HG02759 (cell line): ENCODE measurements at regions not wholly inside any gene's neighbourhood (a gene's known extent, or its start where the extent isn't known, plus 50 kb on each side); places are given as distances from the start of the nearest gene placed in this dataset.

Experiments used
- ATAC-seq: cut with Tn5 transposase; IDR thresholded peaks from one replicate; pipeline ENCODE4 v1.9.1; 2021; ENCODE audit warnings: mild to moderate bottlenecking, moderate library complexity; ENCODE audit not compliant: unreplicated experiment

GRCh38 chr2:30367232-30368070 lies 79.6 kb upstream of the LCLAT1 start:
- ATAC-seq: no peak

- ATAC-seq: no peak
These were observed 78.8 kb upstream of the LCLAT1 start for GRCh38 chr2:30368258-30368657.

DNA sequence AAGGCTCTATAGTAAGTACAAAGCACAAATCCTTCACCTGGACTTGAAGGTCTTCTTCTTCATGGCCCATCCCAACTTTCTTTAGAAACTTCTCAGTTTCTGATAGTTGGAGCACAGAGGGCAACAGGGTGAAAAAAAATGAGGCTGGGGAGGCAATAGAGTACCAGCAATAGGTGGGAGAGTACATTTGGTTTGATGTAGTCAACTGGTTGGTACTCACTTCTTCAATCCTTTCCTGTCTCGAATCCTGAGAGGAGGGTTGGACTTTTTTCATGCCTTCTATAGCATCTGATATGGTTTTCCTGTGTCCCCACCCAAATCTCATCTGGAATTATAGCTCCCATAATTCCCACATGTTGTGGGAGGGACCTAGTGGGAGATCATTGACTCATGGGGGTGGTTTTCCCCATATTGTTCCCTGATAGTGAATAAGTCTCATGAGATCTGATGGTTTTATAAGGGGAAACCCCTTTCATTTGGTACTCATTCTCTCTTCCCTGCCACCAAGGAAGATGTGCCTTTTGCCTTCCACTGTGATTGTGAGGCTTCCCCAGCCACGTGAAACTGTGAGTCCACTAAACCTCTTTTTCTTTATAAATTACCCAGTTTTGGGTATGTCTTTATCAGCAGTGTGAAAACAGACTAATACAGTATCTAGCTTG lies 75.9 kb upstream of the LCLAT1 start:
- no peak for ATAC-seq

DNA sequence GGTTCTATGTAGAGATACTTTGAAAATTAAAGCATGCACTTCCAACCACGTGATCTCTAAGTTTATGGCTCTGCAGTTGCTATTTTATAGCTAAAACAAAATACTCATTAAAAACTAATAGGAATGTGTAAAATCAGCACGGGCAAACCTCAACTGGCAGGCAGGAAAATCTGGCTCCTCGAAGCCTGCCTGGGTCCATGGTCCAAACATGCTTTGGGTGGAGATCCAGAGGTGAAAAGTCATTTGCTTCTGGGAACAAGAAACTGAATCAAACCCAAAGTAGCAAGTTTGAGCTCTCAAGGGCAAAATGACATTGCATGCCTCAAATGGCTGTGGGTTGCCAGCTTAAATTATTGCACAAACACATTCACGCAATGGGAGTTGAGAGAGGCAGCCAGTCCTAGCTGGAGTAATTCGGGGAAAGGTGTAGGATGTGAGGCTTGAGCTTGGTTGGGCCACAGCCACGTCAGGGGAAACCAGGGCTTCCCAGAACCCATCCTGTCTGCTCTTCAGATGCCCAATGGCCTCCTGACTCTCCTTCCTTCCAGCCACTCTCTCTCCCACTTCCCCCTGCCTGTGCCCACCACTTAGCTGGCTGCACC lies 75.2 kb upstream of the LCLAT1 start:
- ATAC-seq: no peak

DNA sequence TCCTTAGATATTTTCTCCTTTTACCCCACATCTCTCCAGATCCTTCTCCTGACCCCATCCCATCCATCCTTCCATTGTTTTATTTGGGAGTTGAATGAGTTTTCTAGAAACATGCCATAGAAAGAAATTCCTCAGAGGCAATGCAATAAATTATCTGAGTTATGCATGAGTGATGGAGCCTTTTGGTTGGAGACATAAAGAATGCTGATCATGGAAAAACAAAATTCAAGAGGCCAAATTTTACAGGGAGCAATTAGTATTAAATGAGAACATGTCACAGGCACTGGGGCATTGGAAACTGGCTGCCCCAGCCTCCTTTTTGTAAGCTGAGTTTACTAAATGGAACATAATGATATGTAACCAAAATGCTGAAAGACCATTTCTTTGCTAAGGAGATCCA lies 74.2 kb upstream of the LCLAT1 start:
- ATAC-seq: no peak

DNA sequence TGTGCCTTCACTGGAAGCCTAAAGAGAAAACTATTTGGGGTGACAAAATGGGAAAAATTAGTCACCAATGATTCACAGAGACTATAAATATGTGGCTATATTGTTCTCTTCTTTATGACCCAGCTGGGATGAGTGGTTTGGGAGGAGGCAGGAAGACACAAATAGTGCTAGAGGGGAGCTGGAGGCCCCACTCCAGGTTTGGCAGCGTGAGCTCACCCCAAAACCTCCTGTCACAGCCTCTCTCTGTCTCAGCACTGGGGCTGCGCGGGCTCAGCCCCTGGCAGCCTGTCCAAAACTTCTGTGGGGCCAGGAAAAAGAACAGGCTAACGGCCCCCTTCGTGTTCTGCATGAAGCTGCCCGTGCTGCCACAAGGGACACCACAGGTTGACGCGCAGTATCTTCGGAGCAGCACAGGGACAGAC lies 73.2 kb upstream of the LCLAT1 start:
- ATAC-seq: no peak

DNA sequence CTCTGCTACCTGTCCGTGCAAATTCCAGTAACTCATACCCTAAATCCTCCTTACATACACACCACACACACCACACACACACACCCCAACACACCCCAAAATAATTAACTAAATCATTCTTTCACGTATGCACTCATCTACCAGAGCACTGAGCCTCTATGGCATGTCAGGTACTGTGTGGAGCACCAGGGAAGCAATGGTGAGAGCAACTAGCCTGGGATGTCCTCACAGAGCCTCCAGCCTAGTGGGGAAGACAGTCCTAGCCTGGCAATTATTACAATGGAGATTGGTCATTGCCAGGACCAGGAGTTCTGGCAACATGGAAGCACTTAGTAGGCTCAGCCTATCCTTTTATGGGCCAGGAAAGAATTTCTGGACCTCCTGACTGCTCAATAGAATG lies 72.7 kb upstream of the LCLAT1 start:
- ATAC-seq: no peak

GRCh38 chr2:30375915-30376314 lies 71.1 kb upstream of the LCLAT1 start:
- no peak for ATAC-seq

- no peak for ATAC-seq
These were observed 67.6 kb upstream of the LCLAT1 start for GRCh38 chr2:30379481-30379880.

DNA sequence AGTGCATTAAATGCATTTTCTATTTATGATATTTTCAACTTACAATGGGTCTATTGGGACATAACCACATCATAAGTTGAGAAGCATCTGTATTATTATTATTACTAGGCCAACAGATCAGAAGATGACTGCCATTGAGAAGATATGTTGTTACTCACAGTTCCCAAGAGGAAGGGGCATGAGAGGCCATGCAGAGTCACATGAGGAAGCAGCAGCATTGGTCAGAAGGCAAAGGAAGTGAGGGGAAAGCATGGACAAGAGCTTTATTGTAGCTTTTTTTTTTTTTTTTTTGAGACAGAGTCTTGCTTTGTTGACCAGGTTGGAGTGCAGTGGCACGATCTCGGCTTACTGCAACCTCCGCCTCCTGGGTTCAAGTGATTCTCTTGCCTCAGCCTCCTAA lies 66.2 kb upstream of the LCLAT1 start:
- no peak for ATAC-seq

DNA sequence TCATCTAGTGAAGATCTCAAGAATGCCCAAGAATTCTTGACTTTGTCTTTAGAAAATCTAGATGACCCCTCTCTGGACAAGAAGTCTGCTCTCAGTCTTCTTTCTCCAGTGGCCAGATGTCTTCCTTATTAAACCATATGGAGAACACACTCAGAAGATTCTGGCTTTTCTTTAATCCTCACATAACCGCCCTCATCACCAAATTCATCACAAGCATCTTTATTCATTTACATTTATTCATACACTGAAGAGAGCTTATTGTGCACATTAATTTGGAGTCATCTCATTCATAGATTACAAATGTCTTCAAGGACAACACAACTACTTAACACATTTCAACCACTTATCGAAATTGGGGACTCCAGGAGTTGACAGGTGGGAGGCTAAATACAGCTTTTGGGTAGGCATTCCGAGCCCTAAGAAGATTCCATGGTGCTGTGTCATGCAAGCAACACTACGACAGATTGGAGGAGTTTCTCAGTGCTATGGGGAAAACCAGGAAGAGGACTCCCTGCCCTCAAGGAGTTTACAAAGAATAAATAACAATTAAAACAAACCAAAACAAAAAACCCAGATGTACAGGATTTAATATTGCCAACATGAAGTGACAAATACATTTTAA lies 64.8 kb upstream of the LCLAT1 start:
- ATAC-seq: no peak

DNA sequence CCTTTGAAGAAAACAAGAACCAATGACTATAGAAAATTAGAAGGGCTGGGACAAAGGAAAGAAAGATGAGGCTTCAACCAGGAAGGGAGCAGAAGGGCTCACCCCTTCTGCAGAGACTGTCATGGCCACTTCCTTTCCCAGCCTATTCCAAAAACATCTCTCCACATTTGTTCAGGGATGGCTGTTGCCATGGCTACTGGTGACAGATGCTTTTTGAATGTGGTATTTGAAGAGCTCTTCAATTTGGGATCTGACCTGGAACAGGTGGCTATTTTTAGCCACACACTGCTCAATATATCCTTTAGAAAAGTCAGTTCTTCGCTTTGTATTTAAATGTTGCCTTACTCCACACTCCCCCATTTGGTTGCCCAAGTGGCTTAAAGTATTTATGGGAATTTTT lies 64.1 kb upstream of the LCLAT1 start:
- no peak for ATAC-seq

DNA sequence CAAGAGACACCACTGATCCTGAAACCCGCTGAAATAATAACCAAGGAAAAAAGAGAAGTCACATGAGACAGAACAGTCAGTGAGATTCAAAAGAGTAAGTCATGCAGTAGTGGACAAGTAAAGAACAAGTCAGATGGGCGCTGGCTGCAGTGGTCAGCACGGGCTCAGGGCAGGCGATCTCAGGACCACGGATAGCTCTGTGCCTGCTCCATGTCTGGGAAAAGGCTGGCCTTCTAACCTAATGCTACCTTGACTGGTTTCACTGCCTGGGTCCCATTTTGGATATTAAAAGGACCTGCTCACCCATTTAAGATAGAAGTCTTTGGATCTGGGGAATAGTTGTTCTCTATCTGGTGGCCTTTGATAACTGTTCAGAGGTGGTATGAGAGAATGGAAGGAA lies 61.7 kb upstream of the LCLAT1 start:
- no peak for ATAC-seq

- ATAC-seq: no peak
These were observed 54.9 kb upstream of the LCLAT1 start for GRCh38 chr2:30392097-30392496.

DNA sequence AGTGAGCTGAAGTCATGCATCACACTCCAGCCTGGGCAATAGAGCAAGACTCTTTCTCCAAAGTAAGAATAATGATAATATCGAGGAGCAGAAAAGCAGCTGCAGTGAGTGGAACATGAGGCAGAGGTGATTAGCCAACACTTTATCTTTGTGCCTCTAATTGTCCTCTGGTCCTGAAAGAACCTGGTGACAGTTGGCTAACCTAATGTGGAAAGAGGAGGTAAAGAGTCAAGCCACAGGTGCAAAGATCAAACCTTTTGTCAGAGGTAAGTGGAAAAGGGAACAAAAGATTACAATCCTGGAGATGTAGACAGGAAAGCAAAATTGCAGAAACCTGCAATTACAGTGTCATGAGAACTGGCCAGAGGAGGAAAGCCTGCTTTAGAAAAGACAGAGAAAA lies 53.5 kb upstream of the LCLAT1 start:
- ATAC-seq: no peak

DNA sequence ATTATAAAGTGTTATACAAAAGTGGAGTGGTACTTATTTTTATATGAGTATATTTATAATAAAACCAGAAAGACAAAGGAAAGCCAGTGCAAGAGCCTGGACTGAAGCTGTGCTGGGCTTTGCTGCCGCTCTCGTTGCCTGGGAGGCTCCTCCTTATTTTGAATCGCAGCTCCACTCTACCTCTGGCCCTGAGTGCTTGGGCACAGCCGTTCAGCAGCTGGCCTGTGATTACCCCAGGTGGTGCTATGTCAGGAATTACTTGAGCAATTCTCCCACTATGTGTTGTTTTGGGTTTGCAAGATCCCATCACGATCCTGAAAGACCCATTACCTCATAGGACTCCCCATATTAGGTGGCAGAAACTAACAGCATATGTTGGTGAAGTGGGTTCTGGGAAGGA lies 53.0 kb upstream of the LCLAT1 start:
- no peak for ATAC-seq

GRCh38 chr2:30396436-30397232 lies 50.4 kb upstream of the LCLAT1 start:
- no peak for ATAC-seq
